ENCODE measurements at regions not wholly inside any gene's neighbourhood (a gene's known extent, or its start where the extent isn't known, plus 50 kb on each side); places are given as distances from the start of the nearest gene placed in this dataset.

DNA sequence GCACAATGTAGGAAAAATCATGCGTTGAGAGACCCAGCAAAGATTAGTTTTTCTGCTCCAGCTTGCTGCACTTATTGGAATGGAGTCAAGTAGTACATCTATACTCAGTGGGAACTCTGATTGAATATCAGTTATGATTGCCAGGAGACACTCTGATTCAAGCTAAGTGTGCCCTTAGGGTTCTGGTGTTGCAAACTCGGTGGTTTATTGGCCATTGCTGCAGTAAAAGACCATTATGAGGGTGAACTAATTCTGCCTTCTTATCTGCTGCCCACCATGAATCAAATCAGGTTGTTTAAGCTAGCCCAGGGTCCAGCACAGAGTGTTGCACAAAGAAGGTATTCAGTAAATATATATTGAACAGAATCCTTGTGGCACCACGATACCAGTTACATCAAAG, 74.8 kb upstream of the GLS start:
- Histone ChIP-seq H3K9me3 (no peaks in the 10 kb centered on the region), H3K4me1 (peaks cover 0 to 7% (median 0%) of the 10 kb centered on the region in 9 donors), H3K27me3 (no peaks in the 10 kb centered on the region), H3K4me3 (no peak overlapping the region), H3K27ac (no peak overlapping the region), H3K36me3 (no peaks in the 10 kb centered on the region)
- DNase-seq (no peak), ATAC-seq (no peak)
- intact Hi-C loops (cut with DNase I), result loop anchor here in 6 of 10 donors (2.0 to 10.0 kb wide), 7 partner anchors 25 to 721 kb away; partner anchors contain the start of gene NEMP2 (in 2 of the 6)
- TF ChIP-seq CTCF (IDR thresholded peaks at IDR 0.05), result no peak
- WGBS, 2 donors, result 82 to 83% methylated on average over 3 of the region's 3 CpGs

DNA sequence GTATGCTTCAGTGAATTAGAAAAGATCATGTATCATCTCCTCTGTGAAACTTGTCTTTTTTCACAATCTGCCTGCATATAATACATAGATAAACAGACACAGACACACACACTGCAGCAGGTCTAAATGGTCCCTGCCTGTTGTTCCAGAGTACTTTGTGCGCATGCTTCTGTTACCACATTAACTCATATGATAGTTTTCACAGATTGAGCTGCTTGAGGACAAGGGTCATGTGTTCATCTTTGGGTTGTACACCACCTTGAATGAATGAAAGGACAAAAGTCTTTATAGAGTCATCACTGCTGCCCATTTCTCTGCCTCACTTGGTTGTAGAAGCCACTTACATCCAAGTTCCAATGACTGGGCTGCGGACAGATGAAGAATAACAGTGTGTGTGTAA, 72.7 kb upstream of the GLS start:
- intact Hi-C loops (cut with DNase I), result loop anchor here in 6 of 10 donors (5.0 to 10.0 kb wide), 6 partner anchors 263 to 723 kb away; partner anchors contain the start of gene NEMP2 (in 2 of the 6)
- DNase-seq, result no peak
- Histone ChIP-seq H3K27me3 (no peaks in the 10 kb centered on the region), H3K27ac (no peak overlapping the region), H3K4me1 (peaks cover 0 to 7% (median 0%) of the 10 kb centered on the region in 9 donors), H3K9me3 (no peaks in the 10 kb centered on the region), H3K4me3 (no peak overlapping the region), H3K36me3 (no peaks in the 10 kb centered on the region)
- WGBS, 2 donors, result 98 to 99% methylated on average over 2 of the region's 2 CpGs
- no peak for ATAC-seq
- no peak for TF ChIP-seq CTCF (IDR thresholded peaks at IDR 0.05)

DNA sequence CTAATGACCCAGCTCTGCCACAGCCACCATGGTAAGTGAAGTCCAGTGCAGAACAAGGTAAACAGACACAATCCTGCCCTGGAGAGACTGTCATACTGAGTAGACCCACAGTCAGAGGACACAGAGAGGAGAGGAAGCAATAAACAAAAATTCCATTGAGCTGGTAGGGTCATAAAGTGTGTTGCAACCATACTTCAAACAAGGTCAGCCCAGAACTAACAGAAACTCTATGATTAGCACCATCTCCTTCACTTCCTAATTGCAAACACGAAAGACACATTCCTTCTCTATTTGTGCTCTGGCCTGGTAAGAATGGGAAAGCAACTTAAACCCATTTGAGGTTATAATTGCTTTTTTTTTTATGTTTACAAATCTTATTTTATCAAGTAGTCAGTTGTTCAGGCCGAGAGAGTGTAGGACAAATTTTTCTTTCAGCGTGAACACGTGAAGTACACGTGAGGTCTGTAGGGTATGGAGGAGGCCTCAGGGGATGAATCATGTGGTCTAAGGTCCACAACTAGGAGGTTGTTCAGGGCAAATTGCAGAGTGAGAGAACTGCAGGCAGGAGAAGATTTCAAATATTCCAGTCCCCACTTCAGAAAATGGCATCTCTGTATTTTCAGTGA, 71.4 kb upstream of the GLS start:
- WGBS, 2 donors, result 90 to 91% methylated on average over 5 of the region's 5 CpGs
- Histone ChIP-seq H3K4me1 (peaks cover 0 to under 1% (median 0%) of the 10 kb centered on the region in 9 donors), H3K27me3 (no peaks in the 10 kb centered on the region), H3K4me3 (no peak overlapping the region), H3K9me3 (no peaks in the 10 kb centered on the region), H3K27ac (no peak overlapping the region), H3K36me3 (no peaks in the 10 kb centered on the region)
- intact Hi-C loops (cut with DNase I), result loop anchor here in 6 of 10 donors (5.0 to 10.0 kb wide), 6 partner anchors 264 to 724 kb away; partner anchors contain the start of gene NEMP2 (in 2 of the 6)
- no peak for TF ChIP-seq CTCF (IDR thresholded peaks at IDR 0.05)
- ATAC-seq (no peak), DNase-seq (no peak)

GRCh38 chr2:190809876-190810525, 70.6 kb upstream of the GLS start:
- Histone ChIP-seq H3K4me3 (no peak overlapping the region), H3K9me3 (no peaks in the 10 kb centered on the region), H3K36me3 (no peaks in the 10 kb centered on the region), H3K4me1 (no peaks in the 10 kb centered on the region), H3K27me3 (no peaks in the 10 kb centered on the region), H3K27ac (no peak overlapping the region)
- ATAC-seq, result no peak
- no peak for TF ChIP-seq CTCF (IDR thresholded peaks at IDR 0.05)
- WGBS, 2 donors, result 71 to 77% methylated on average over 4 of the region's 4 CpGs
- no peak for DNase-seq
- intact Hi-C loops (cut with DNase I), result loop anchor here in 6 of 10 donors (5.0 to 10.0 kb wide), 7 partner anchors 265 to 725 kb away; partner anchors contain the start of gene NEMP2 (in 2 of the 6)
